ENCODE measurements at regions not wholly inside any gene's neighbourhood (a gene's known extent, or its start where the extent isn't known, plus 50 kb on each side); places are given as distances from the start of the nearest gene placed in this dataset.

GRCh38 chr16:86966777-86967176, 350.4 kb downstream of the C16orf95 start:
- no peak for TF ChIP-seq CTCF (IDR thresholded peaks at IDR 0.05; ENCODE audit: insufficient read depth, low read length, severe bottlenecking)
- no peak for FAIRE-seq
- no peak for DNase-seq (ENCODE audit: low read depth)
- Histone ChIP-seq H3K36me3 (ENCODE audit: control insufficient read depth, insufficient read depth, low read length) (no peaks in the 10 kb centered on the region), H3K27me3 (ENCODE audit: control insufficient read depth, insufficient read depth, low read length) (no peaks in the 10 kb centered on the region), H3K4me3 (ENCODE audit: low read depth, low read length) (no peak overlapping the region)

GRCh38 chr16:86968866-86969265, 348.3 kb downstream of the C16orf95 start:
- no peaks in the 10 kb centered on the region for H3K36me3 ChIP-seq (ENCODE audit: control insufficient read depth, insufficient read depth, low read length)
- TF ChIP-seq CTCF (IDR thresholded peaks at IDR 0.05; ENCODE audit: insufficient read depth, low read length, severe bottlenecking): no peak
- H3K4me3 ChIP-seq (ENCODE audit: low read depth, low read length): no peak overlapping the region
- FAIRE-seq: no peak
- H3K27me3 ChIP-seq (ENCODE audit: control insufficient read depth, insufficient read depth, low read length): no peaks in the 10 kb centered on the region
- DNase-seq (ENCODE audit: low read depth): no peak

- FAIRE-seq (no peak), DNase-seq (ENCODE audit: low read depth) (no peak)
- no peaks in the 10 kb centered on the region for H3K27me3 ChIP-seq (ENCODE audit: control insufficient read depth, insufficient read depth, low read length)
- no peaks in the 10 kb centered on the region for H3K36me3 ChIP-seq (ENCODE audit: control insufficient read depth, insufficient read depth, low read length)
- H3K4me3 ChIP-seq (ENCODE audit: low read depth, low read length): no peak overlapping the region
- TF ChIP-seq CTCF (IDR thresholded peaks at IDR 0.05; ENCODE audit: insufficient read depth, low read length, severe bottlenecking): no peak
Measured at GRCh38 chr16:86969716-86970115, 347.5 kb downstream of the C16orf95 start.

- DNase-seq (ENCODE audit: low read depth) (no peak), FAIRE-seq (peak; percentile 40)
- Histone ChIP-seq H3K36me3 (ENCODE audit: control insufficient read depth, insufficient read depth, low read length) (no peaks in the 10 kb centered on the region), H3K27me3 (ENCODE audit: control insufficient read depth, insufficient read depth, low read length) (no peaks in the 10 kb centered on the region), H3K4me3 (ENCODE audit: low read depth, low read length) (no peak overlapping the region)
- TF ChIP-seq CTCF (IDR thresholded peaks at IDR 0.05; ENCODE audit: insufficient read depth, low read length, severe bottlenecking): no peak
Measured at GRCh38 chr16:86970279-86970678, 346.9 kb downstream of the C16orf95 start.

GRCh38 chr16:86970726-86971125, 346.5 kb downstream of the C16orf95 start:
- DNase-seq (ENCODE audit: low read depth) (no peak), FAIRE-seq (no peak)
- no peaks in the 10 kb centered on the region for H3K27me3 ChIP-seq (ENCODE audit: control insufficient read depth, insufficient read depth, low read length)
- TF ChIP-seq CTCF (IDR thresholded peaks at IDR 0.05; ENCODE audit: insufficient read depth, low read length, severe bottlenecking): no peak
- H3K4me3 ChIP-seq (ENCODE audit: low read depth, low read length): no peak overlapping the region
- no peaks in the 10 kb centered on the region for H3K36me3 ChIP-seq (ENCODE audit: control insufficient read depth, insufficient read depth, low read length)

GRCh38 chr16:86971251-86971650, 345.9 kb downstream of the C16orf95 start:
- FAIRE-seq (no peak), DNase-seq (ENCODE audit: low read depth) (no peak)
- TF ChIP-seq CTCF (IDR thresholded peaks at IDR 0.05; ENCODE audit: insufficient read depth, low read length, severe bottlenecking): no peak
- H3K4me3 ChIP-seq (ENCODE audit: low read depth, low read length): no peak overlapping the region
- H3K27me3 ChIP-seq (ENCODE audit: control insufficient read depth, insufficient read depth, low read length): no peaks in the 10 kb centered on the region
- H3K36me3 ChIP-seq (ENCODE audit: control insufficient read depth, insufficient read depth, low read length): no peaks in the 10 kb centered on the region

Data from bronchial epithelial cell (primary cell).